ENCODE measurements at regions not wholly inside any gene's neighbourhood (a gene's known extent, or its start where the extent isn't known, plus 50 kb on each side); places are given as distances from the start of the nearest gene placed in this dataset.

GRCh38 chr4:126800575-126801141, 832.1 kb upstream of the INTU start:
- TF ChIP-seq YY1 (IDR thresholded peaks at IDR 0.05; ENCODE audit: insufficient read depth, insufficient read length) (no peak), ZNF274 (IDR thresholded peaks at IDR 0.05; ENCODE audit: low read depth, low read length) (no peak), SUZ12 (IDR thresholded peaks at IDR 0.05; ENCODE audit: extremely low read depth, insufficient read depth, insufficient read length) (no peak)
- H3K4me3 ChIP-seq (ENCODE audit: insufficient read length, low read depth), result no peak overlapping the region
- no peaks in the 10 kb centered on the region for H3K9me3 ChIP-seq (ENCODE audit: insufficient read depth, low read length)
- no peaks in the 10 kb centered on the region for H3K4me1 ChIP-seq (ENCODE audit: insufficient read depth, insufficient read length)
- H3K36me3 ChIP-seq (ENCODE audit: insufficient read depth, insufficient read length, low read length), result no peaks in the 10 kb centered on the region
- no peaks in the 10 kb centered on the region for H3K27me3 ChIP-seq (ENCODE audit: insufficient read depth, insufficient read length)
- H3K9ac ChIP-seq (ENCODE audit: insufficient read length, low read depth), result no peak overlapping the region
- no peak for DNase-seq (ENCODE audit: low read depth, low spot score)

- Histone ChIP-seq H3K9me3 (ENCODE audit: insufficient read depth, low read length) (no peaks in the 10 kb centered on the region), H3K27me3 (ENCODE audit: insufficient read depth, insufficient read length) (no peaks in the 10 kb centered on the region), H3K4me1 (ENCODE audit: insufficient read depth, insufficient read length) (no peaks in the 10 kb centered on the region), H3K36me3 (ENCODE audit: insufficient read depth, insufficient read length, low read length) (no peaks in the 10 kb centered on the region), H3K4me3 (ENCODE audit: insufficient read length, low read depth) (no peak overlapping the region), H3K9ac (ENCODE audit: insufficient read length, low read depth) (no peak overlapping the region)
- TF ChIP-seq YY1 (IDR thresholded peaks at IDR 0.05; ENCODE audit: insufficient read depth, insufficient read length) (no peak), SUZ12 (IDR thresholded peaks at IDR 0.05; ENCODE audit: extremely low read depth, insufficient read depth, insufficient read length) (no peak), ZNF274 (IDR thresholded peaks at IDR 0.05; ENCODE audit: low read depth, low read length) (no peak)
- DNase-seq (ENCODE audit: low read depth, low spot score), result peak; percentile 3
Observed at GRCh38 chr4:126807132-126807531, 825.6 kb upstream of the INTU start.

GRCh38 chr4:126812076-126812475, 820.7 kb upstream of the INTU start:
- H3K4me3 ChIP-seq (ENCODE audit: insufficient read length, low read depth), result no peak overlapping the region
- no peaks in the 10 kb centered on the region for H3K9me3 ChIP-seq (ENCODE audit: insufficient read depth, low read length)
- TF ChIP-seq ZNF274 (IDR thresholded peaks at IDR 0.05; ENCODE audit: low read depth, low read length) (no peak), SUZ12 (IDR thresholded peaks at IDR 0.05; ENCODE audit: extremely low read depth, insufficient read depth, insufficient read length) (no peak), YY1 (IDR thresholded peaks at IDR 0.05; ENCODE audit: insufficient read depth, insufficient read length) (no peak)
- no peaks in the 10 kb centered on the region for H3K4me1 ChIP-seq (ENCODE audit: insufficient read depth, insufficient read length)
- no peak for DNase-seq (ENCODE audit: low read depth, low spot score)
- no peaks in the 10 kb centered on the region for H3K36me3 ChIP-seq (ENCODE audit: insufficient read depth, insufficient read length, low read length)
- H3K27me3 ChIP-seq (ENCODE audit: insufficient read depth, insufficient read length), result no peaks in the 10 kb centered on the region
- H3K9ac ChIP-seq (ENCODE audit: insufficient read length, low read depth), result no peak overlapping the region

GRCh38 chr4:126820631-126821030, 812.1 kb upstream of the INTU start:
- no peaks in the 10 kb centered on the region for H3K36me3 ChIP-seq (ENCODE audit: insufficient read depth, insufficient read length, low read length)
- H3K4me1 ChIP-seq (ENCODE audit: insufficient read depth, insufficient read length), result no peaks in the 10 kb centered on the region
- H3K4me3 ChIP-seq (ENCODE audit: insufficient read length, low read depth), result no peak overlapping the region
- TF ChIP-seq YY1 (IDR thresholded peaks at IDR 0.05; ENCODE audit: insufficient read depth, insufficient read length) (no peak), SUZ12 (IDR thresholded peaks at IDR 0.05; ENCODE audit: extremely low read depth, insufficient read depth, insufficient read length) (no peak), ZNF274 (IDR thresholded peaks at IDR 0.05; ENCODE audit: low read depth, low read length) (no peak)
- no peak for DNase-seq (ENCODE audit: low read depth, low spot score)
- no peaks in the 10 kb centered on the region for H3K9me3 ChIP-seq (ENCODE audit: insufficient read depth, low read length)
- no peak overlapping the region for H3K9ac ChIP-seq (ENCODE audit: insufficient read length, low read depth)
- H3K27me3 ChIP-seq (ENCODE audit: insufficient read depth, insufficient read length), result no peaks in the 10 kb centered on the region

- Histone ChIP-seq H3K4me3 (ENCODE audit: insufficient read length, low read depth) (no peak overlapping the region), H3K9me3 (ENCODE audit: insufficient read depth, low read length) (no peaks in the 10 kb centered on the region), H3K9ac (ENCODE audit: insufficient read length, low read depth) (no peak overlapping the region), H3K36me3 (ENCODE audit: insufficient read depth, insufficient read length, low read length) (no peaks in the 10 kb centered on the region), H3K27me3 (ENCODE audit: insufficient read depth, insufficient read length) (no peaks in the 10 kb centered on the region), H3K4me1 (ENCODE audit: insufficient read depth, insufficient read length) (no peaks in the 10 kb centered on the region)
- TF ChIP-seq SUZ12 (IDR thresholded peaks at IDR 0.05; ENCODE audit: extremely low read depth, insufficient read depth, insufficient read length) (no peak), YY1 (IDR thresholded peaks at IDR 0.05; ENCODE audit: insufficient read depth, insufficient read length) (no peak), ZNF274 (IDR thresholded peaks at IDR 0.05; ENCODE audit: low read depth, low read length) (no peak)
- no peak for DNase-seq (ENCODE audit: low read depth, low spot score)
Observed at GRCh38 chr4:126821152-126821551, 811.6 kb upstream of the INTU start.

GRCh38 chr4:126825083-126825482, 807.7 kb upstream of the INTU start:
- no peaks in the 10 kb centered on the region for H3K4me1 ChIP-seq (ENCODE audit: insufficient read depth, insufficient read length)
- no peak overlapping the region for H3K9ac ChIP-seq (ENCODE audit: insufficient read length, low read depth)
- H3K9me3 ChIP-seq (ENCODE audit: insufficient read depth, low read length), result no peaks in the 10 kb centered on the region
- no peaks in the 10 kb centered on the region for H3K27me3 ChIP-seq (ENCODE audit: insufficient read depth, insufficient read length)
- DNase-seq (ENCODE audit: low read depth, low spot score), result no peak
- H3K36me3 ChIP-seq (ENCODE audit: insufficient read depth, insufficient read length, low read length), result no peaks in the 10 kb centered on the region
- H3K4me3 ChIP-seq (ENCODE audit: insufficient read length, low read depth), result no peak overlapping the region
- no peak for TF ChIP-seq SUZ12 (IDR thresholded peaks at IDR 0.05; ENCODE audit: extremely low read depth, insufficient read depth, insufficient read length)
- TF ChIP-seq YY1 (IDR thresholded peaks at IDR 0.05; ENCODE audit: insufficient read depth, insufficient read length), result no peak
- no peak for TF ChIP-seq ZNF274 (IDR thresholded peaks at IDR 0.05; ENCODE audit: low read depth, low read length)

- Histone ChIP-seq H3K9ac (ENCODE audit: insufficient read length, low read depth) (no peak overlapping the region), H3K9me3 (ENCODE audit: insufficient read depth, low read length) (no peaks in the 10 kb centered on the region), H3K27me3 (ENCODE audit: insufficient read depth, insufficient read length) (no peaks in the 10 kb centered on the region), H3K4me1 (ENCODE audit: insufficient read depth, insufficient read length) (no peaks in the 10 kb centered on the region), H3K4me3 (ENCODE audit: insufficient read length, low read depth) (no peak overlapping the region), H3K36me3 (ENCODE audit: insufficient read depth, insufficient read length, low read length) (no peaks in the 10 kb centered on the region)
- DNase-seq (ENCODE audit: low read depth, low spot score), result no peak
- TF ChIP-seq ZNF274 (IDR thresholded peaks at IDR 0.05; ENCODE audit: low read depth, low read length) (no peak), SUZ12 (IDR thresholded peaks at IDR 0.05; ENCODE audit: extremely low read depth, insufficient read depth, insufficient read length) (no peak), YY1 (IDR thresholded peaks at IDR 0.05; ENCODE audit: insufficient read depth, insufficient read length) (no peak)
Observed at GRCh38 chr4:126827669-126828068, 805.1 kb upstream of the INTU start.
